Motor neuron (in vitro differentiated cells): ENCODE measurements at regions not wholly inside any gene's neighbourhood (a gene's known extent, or its start where the extent isn't known, plus 50 kb on each side); places are given as distances from the start of the nearest gene placed in this dataset.
"Not testable (repeated sequence)": the region's sequence is repeated elsewhere in the genome, so short reads cannot be mapped to it uniquely, and the experiment has no call there.

Experiments
- ATAC-seq, 8 experiments: fragments of 200-7000 bp; cut with Tn5 transposase; replicated peaks in 6 of 8; 2 replicates each; pipeline ENCODE4 v1.8.0; 2021; ENCODE audit warnings: mild to moderate bottlenecking in 8 of 8, moderate library complexity in 8 of 8
- H3K27ac ChIP-seq, 2 donors: fragments of 250-450 bp; sonication (Bioruptor Pico); 2 replicates each; pipeline ENCODE4 v1.9.0; 2021; ENCODE audit warnings: antibody characterized with exemption in 2 of 2, mild to moderate bottlenecking in 2 of 2, moderate library complexity in 1 of 2
- H3K4me1 ChIP-seq, 2 donors: fragments of 250-450 bp; sonication (Bioruptor Pico); replicated peaks in 1 of 2; 2 replicates each; pipeline ENCODE4 v1.6.1; 2021; ENCODE audit warnings: antibody characterized with exemption in 2 of 2, mild to moderate bottlenecking in 2 of 2, moderate library complexity in 1 of 2
- H3K4me3 ChIP-seq, 5 donors: fragments of 250-450 bp; sonication (Bioruptor Pico); 2 replicates each; pipeline ENCODE4 v1.9.0; 2021; ENCODE audit warnings: antibody characterized with exemption in 5 of 5, mild to moderate bottlenecking in 5 of 5, moderate library complexity in 4 of 5
- WGBS, 10 experiments: fragments of 450-650 bp; shearing (Covaris generic); methylation state at CpG; one replicate each; pipeline ENCODE4 v1.0.0; 2022; 5-methylcytosine and 5-hydroxymethylcytosine counted together
- in situ Hi-C, 9 experiments: fragments of 400-800 bp; cut with MboI; loops; one replicate each; pipeline ENCODE4 v1.15.0; 2021; ENCODE audit warnings: low sequenced_read_pairs in 9 of 9, low pct_unique_long_range_greater_than_20kb in 2 of 9; ENCODE audit not compliant: unreplicated experiment in 9 of 9

DNA sequence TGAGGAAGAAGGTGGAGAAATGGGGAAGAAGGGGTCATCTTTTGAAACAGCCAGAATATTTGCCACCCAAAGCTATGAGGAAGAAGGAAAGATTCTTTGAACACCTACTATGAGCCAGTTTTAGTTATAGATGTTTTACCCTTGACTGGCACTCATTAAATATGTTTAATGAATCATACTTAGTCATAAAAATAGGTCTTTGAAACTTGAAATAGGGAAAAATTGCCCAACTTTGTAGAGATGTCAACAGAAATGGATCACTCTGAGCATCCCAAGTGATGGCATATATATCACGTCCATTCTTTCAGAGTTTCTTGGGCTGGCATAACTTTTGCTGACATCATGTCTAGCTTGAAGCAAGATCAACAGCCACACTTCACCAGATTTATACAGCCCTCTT is 263.5 kb downstream of the RPAP3 start:
- in situ Hi-C loops = no loop called here
- Histone ChIP-seq H3K4me3 (no peak overlapping the region), H3K4me1 (no peaks in the 10 kb centered on the region), H3K27ac (no peak overlapping the region)
- no peak for ATAC-seq
- WGBS, 10 experiments = 0 to 80% (median 50%) methylated on average over 1 of the region's 1 CpG; no CpG with 5 or more reads in 3 of the 10 experiments

- WGBS, 10 experiments = 29 to 100% (median 61%) methylated on average over 1 of the region's 1 CpG
- no peaks in the 10 kb centered on the region for H3K4me1 ChIP-seq
- no peak overlapping the region for H3K27ac ChIP-seq
- ATAC-seq = no peak
- in situ Hi-C loops = no loop called here
- no peak overlapping the region for H3K4me3 ChIP-seq
Measured at GRCh38 chr12:47441490-47441889, 264.3 kb downstream of the RPAP3 start.

- no peak overlapping the region for H3K27ac ChIP-seq
- in situ Hi-C loops = no loop called here
- ATAC-seq = no peak
- no peak overlapping the region for H3K4me3 ChIP-seq
- H3K4me1 ChIP-seq = no peaks in the 10 kb centered on the region
- WGBS, 10 experiments = 10 to 83% (median 59%) methylated on average over 1 of the region's 1 CpG
Measured at GRCh38 chr12:47438175-47438574, 267.7 kb downstream of the RPAP3 start.

DNA sequence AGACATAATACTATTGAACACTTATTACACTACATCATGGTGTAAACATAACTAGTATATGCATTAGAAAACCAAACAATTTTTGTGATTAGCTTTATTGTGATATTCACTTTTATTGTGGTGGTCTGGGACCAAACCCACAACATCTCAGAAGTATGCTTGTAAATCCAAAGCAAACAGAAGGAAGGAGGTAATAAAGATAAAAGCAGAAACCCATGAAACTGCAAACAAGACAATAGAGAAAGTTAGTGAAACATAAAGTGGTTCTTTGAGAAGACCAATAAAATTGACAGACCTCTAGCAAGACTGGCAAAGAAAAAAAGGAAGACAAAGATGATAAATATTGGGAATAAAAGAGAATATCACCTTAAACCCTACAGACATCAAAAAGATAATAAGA is 268.3 kb downstream of the RPAP3 start:
- no peak for ATAC-seq
- H3K4me3 ChIP-seq = no peak overlapping the region
- in situ Hi-C loops = no loop called here
- H3K27ac ChIP-seq = no peak overlapping the region
- H3K4me1 ChIP-seq = no peaks in the 10 kb centered on the region

- Histone ChIP-seq H3K4me1 (no peaks in the 10 kb centered on the region), H3K4me3 (no peak overlapping the region), H3K27ac (no peak overlapping the region)
- in situ Hi-C loops = no loop called here
- ATAC-seq = no peak
Measured at GRCh38 chr12:47433876-47434275, 272.0 kb downstream of the RPAP3 start.

DNA sequence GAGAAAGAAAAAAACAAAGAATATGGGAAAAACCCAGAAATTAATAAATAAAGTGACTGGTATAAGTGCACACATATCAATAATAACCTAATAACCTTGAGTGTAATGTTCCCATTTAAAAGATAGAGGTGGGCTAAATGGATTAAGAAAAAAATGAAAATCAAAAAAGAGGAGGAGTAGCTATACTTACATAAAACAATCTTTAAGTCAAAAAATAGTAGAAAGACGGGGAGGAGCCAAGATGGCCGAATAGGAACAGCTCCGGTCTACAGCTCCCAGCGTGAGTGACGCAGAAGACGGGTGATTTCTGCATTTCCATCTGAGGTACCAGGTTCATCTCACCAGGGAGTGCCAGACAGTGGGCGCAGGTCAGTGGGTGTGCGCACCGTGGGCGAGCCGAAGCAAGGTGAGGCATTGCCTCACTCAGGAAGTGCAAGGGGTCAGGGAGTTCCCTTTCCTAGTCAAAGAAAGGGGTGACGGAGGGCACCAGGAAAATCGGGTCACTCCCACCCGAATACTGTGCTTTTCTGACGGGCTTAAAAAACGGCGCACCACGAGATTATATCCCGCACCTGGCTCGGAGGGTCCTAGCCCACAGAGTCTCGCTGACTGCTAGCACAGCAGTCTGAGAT is 279.0 kb downstream of the RPAP3 start:
- ATAC-seq, H3K4me3 ChIP-seq, H3K4me1 ChIP-seq, H3K27ac ChIP-seq, in situ Hi-C loops: not testable (repeated sequence)
- 80 to 100% (median 95%) methylated on average over 1 to 5 of the region's 21 CpGs; no CpG with 5 or more reads in 3 of the 10 experiments for WGBS, 10 experiments

GRCh38 chr12:47422611-47423010 is 283.2 kb downstream of the RPAP3 start:
- 0 to 68% (median 30%) methylated on average over 1 to 2 of the region's 2 CpGs; no CpG with 5 or more reads in 1 of the 10 experiments for WGBS, 10 experiments
- H3K4me1 ChIP-seq = no peaks in the 10 kb centered on the region
- H3K27ac ChIP-seq = no peak overlapping the region
- in situ Hi-C loops = no loop called here
- ATAC-seq = no peak
- no peak overlapping the region for H3K4me3 ChIP-seq

DNA sequence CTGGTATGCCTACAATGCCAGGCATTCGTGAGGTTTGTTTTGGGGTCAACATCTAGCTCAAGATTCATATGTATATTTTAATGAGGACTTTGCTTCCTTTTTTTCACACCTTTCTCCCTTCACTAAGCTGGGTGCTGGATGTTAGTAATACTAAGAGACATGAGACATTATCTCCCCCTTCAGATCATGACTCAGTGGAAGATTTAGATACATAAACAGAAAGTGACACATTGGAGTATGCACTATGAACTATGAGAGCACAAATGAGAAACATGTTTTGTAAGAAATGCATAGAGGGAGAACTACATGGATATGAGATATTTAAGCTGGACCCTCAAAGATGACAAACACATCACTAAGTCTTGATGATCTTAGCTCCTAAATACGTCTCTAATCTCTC is 286.3 kb downstream of the RPAP3 start:
- Histone ChIP-seq H3K4me1 (peaks cover 0 to 4% of the 10 kb centered on the region in 2 donors), H3K27ac (no peak overlapping the region), H3K4me3 (no peak overlapping the region)
- 66 to 100% (median 76%) methylated on average over 1 to 2 of the region's 2 CpGs; no CpG with 5 or more reads in 4 of the 10 experiments for WGBS, 10 experiments
- no peak for ATAC-seq
- in situ Hi-C loops = no loop called here

DNA sequence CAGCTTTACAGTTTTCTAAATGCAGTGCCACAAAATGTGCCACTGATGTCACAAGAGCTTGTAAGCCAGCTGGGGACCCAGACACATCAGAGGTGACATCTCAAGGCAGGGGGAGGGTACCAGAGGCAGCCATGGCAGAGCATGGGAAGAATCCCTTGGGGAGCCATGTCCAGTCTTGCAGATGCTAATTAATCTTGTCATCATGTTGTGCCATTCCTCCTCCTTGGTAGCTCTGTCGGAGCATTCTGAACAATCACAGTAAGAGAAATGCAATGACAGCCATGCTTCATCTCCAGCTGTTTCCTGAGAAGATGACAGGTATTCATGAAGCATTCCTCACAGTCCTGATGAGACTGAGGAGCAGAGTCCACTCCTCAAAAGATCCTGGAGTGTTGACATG is 287.9 kb downstream of the RPAP3 start:
- ATAC-seq = no peak
- H3K4me3 ChIP-seq = no peak overlapping the region
- H3K4me1 ChIP-seq = peaks cover 0 to 4% of the 10 kb centered on the region in 2 donors
- H3K27ac ChIP-seq = no peak overlapping the region
- in situ Hi-C loops = no loop called here
- WGBS, 10 experiments = 40 to 67% (median 57%) methylated on average over 1 of the region's 1 CpG; no CpG with 5 or more reads in 7 of the 10 experiments

GRCh38 chr12:47417121-47417520 is 288.7 kb downstream of the RPAP3 start:
- in situ Hi-C loops = no loop called here
- ATAC-seq = no peak
- 66 to 100% (median 75%) methylated on average over 3 to 6 of the region's 6 CpGs; no CpG with 5 or more reads in 2 of the 10 experiments for whole genome bisulfite sequencing, 10 experiments

DNA sequence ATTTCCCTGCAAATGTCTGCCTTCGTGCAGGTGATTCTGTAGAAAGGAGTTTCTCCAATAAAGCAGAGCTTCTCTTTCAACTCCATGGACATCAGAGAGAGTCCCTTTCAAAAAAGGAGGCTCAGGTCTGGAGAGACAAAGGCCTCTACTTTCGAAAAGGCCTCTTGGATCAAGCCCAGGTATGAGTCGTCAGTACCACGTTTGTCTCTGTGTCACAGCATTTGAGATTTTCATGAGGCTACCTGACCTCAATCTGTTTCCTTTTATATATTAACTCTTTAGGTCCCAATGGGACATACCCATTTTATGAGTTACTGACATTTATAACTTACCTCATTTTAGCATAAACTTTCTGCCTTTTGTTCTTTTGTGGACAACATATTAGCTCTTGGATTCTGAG is 290.8 kb downstream of the RPAP3 start:
- in situ Hi-C loops = no loop called here
- H3K27ac ChIP-seq = no peak overlapping the region
- ATAC-seq = no peak
- peaks cover 0 to 4% of the 10 kb centered on the region in 2 donors for H3K4me1 ChIP-seq
- 13 to 71% (median 49%) methylated on average over 1 to 4 of the region's 4 CpGs; no CpG with 5 or more reads in 1 of the 10 experiments for WGBS, 10 experiments
- H3K4me3 ChIP-seq = no peak overlapping the region

More at GRCh38 chr12:47417121-47417520, 288.7 kb downstream of the RPAP3 start:
- no peak overlapping the region for H3K4me3 ChIP-seq
- H3K4me1 ChIP-seq = peaks cover 0 to 4% of the 10 kb centered on the region in 2 donors
- H3K27ac ChIP-seq = no peak overlapping the region

DNA sequence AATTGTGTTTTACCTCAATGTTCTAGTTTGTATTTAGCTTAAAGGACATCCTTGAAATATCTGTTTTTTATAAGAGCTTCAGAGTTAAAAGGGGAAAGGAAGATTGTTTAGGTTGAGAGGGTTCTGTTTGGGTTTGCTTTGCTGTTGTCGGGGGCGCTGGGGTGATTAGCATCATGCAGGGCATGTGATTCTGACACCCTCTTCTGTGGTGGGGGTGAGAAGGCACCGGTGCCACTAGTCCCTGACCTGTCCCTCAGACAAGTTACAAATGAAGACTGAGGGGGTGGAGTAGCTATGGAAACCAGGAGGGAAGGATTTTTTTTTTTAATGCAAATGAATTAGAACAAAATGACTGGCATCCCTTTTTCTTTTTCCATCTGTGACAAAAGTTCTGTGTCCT is 291.3 kb downstream of the RPAP3 start:
- H3K4me3 ChIP-seq = no peak overlapping the region
- H3K27ac ChIP-seq = no peak overlapping the region
- peaks cover 0 to 4% of the 10 kb centered on the region in 2 donors for H3K4me1 ChIP-seq
- in situ Hi-C loops = no loop called here
- 20 to 83% (median 46%) methylated on average over 1 to 3 of the region's 3 CpGs; no CpG with 5 or more reads in 3 of the 10 experiments for WGBS, 10 experiments
- peak in 1 of 8 experiments; percentile 32 for ATAC-seq

- Histone ChIP-seq H3K4me1 (peaks cover 0 to 4% of the 10 kb centered on the region in 2 donors), H3K4me3 (no peak overlapping the region), H3K27ac (no peak overlapping the region)
- in situ Hi-C loops = no loop called here
- ATAC-seq = no peak
Measured at GRCh38 chr12:47413806-47414205, 292.0 kb downstream of the RPAP3 start.

DNA sequence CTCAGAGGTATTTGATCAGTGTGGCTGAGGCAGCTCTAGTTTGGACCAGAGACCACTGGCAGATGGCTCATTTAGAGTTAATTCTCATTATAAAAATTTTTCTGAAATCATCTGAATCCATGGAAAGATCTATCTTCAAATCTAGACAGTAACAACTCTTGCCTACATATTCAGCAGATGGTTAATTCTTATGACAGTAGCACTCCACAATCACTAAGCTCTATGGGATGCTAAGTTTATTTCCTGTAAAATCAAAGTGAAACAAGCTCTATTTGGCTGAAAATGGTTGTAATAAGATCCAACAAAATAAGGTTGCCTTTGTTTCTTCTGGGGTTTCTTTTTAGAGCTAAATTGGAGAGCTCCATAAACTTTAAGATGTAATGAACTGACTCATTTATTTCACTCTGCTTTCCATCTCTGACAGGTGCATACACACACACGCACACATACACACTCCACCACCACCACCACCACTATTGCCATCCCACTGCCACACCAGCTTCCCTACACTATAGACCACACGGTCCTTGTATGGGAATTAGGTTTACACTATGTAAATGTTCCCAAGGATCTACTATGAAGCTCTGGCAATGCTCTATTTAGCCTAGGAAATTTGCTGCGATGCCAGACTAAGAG is 293.1 kb downstream of the RPAP3 start:
- H3K4me1 ChIP-seq = peaks cover 0 to 4% of the 10 kb centered on the region in 2 donors
- in situ Hi-C loops = no loop called here
- 0 to 92% (median 64%) methylated on average over 1 to 3 of the region's 3 CpGs; no CpG with 5 or more reads in 2 of the 10 experiments for WGBS, 10 experiments
- no peak for ATAC-seq
- H3K4me3 ChIP-seq = no peak overlapping the region
- no peak overlapping the region for H3K27ac ChIP-seq
